GM21723 (cell line): ENCODE measurements at regions not wholly inside any gene's neighbourhood (a gene's known extent, or its start where the extent isn't known, plus 50 kb on each side); places are given as distances from the start of the nearest gene placed in this dataset.
"Not testable (repeated sequence)": the region's sequence is repeated elsewhere in the genome, so short reads cannot be mapped to it uniquely, and the experiment has no call there.

Experiments used
- ATAC-seq: cut with Tn5 transposase; IDR thresholded peaks from one replicate; pipeline ENCODE4 v1.9.1; 2021; ENCODE audit warnings: mild to moderate bottlenecking, moderate library complexity; ENCODE audit not compliant: unreplicated experiment

- not testable (repeated sequence) for ATAC-seq
Observed at GRCh38 chr13:50755862-50756685, 87.4 kb downstream of the DLEU7 start.

- no peak for ATAC-seq
Observed at GRCh38 chr13:50757008-50757407, 86.5 kb downstream of the DLEU7 start.

- no peak for ATAC-seq
Observed at GRCh38 chr13:50758796-50759195, 84.7 kb downstream of the DLEU7 start.

- no peak for ATAC-seq
Observed at GRCh38 chr13:50760751-50761150, 82.7 kb downstream of the DLEU7 start.

GRCh38 chr13:50761406-50761805, 82.1 kb downstream of the DLEU7 start:
- no peak for ATAC-seq

GRCh38 chr13:50762969-50763567, 80.4 kb downstream of the DLEU7 start:
- ATAC-seq = no peak

GRCh38 chr13:50766013-50766412, 77.5 kb downstream of the DLEU7 start:
- no peak for ATAC-seq

GRCh38 chr13:50766695-50767094, 76.8 kb downstream of the DLEU7 start:
- ATAC-seq = no peak

- not testable (repeated sequence) for ATAC-seq
Observed at GRCh38 chr13:50772881-50773280, 70.6 kb downstream of the DLEU7 start.
